Keratinocyte (primary cell): ENCODE measurements at regions not wholly inside any gene's neighbourhood (a gene's known extent, or its start where the extent isn't known, plus 50 kb on each side); places are given as distances from the start of the nearest gene placed in this dataset.

Experiments used
- EZH2 ChIP-seq: IDR thresholded peaks from one replicate; pipeline ENCODE4 v1.6.1; 2012; ENCODE audit warnings: inconsistent platforms, mild to moderate bottlenecking, low read length, moderate library complexity
- TF ChIP-seq, protein P1 (sequence below), 3 experiments: IDR thresholded peaks in 1 of 3; conservative IDR thresholded peaks in 1 of 3; optimal IDR thresholded peaks in 1 of 3; 2 replicates in 2 of 3; 3 replicates in 1 of 3; pipeline versions ENCODE3 to v1.5.1; 2011; ENCODE audit warnings: low read length in 3 of 3, mild to moderate bottlenecking in 3 of 3, moderate library complexity in 2 of 3, control low read depth in 1 of 3, inconsistent platforms in 1 of 3; ENCODE audit not compliant: insufficient read depth in 2 of 3; ENCODE audit errors: extremely low read depth in 1 of 3

DNA sequence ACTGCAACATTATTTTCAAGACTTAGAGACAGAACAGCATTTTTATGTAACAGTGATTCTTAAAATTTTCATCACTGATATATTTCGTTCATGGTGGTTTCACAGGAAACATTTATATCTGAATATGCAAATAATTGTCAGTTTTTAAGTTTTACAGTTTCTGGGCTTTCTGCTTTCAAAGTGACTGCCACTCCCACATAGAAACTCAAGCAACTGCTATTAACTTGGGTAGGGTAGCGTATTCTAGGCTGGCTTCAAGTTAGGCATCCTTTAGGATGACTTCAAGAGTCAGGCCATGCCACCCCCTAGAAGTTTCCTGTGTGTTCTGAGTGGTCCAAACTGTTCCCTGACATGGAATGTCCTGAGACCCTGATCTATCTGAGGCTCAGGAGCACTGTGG lies 123.6 kb upstream of the TSPAN8 start:
- TF ChIP-seq, protein P1, sequence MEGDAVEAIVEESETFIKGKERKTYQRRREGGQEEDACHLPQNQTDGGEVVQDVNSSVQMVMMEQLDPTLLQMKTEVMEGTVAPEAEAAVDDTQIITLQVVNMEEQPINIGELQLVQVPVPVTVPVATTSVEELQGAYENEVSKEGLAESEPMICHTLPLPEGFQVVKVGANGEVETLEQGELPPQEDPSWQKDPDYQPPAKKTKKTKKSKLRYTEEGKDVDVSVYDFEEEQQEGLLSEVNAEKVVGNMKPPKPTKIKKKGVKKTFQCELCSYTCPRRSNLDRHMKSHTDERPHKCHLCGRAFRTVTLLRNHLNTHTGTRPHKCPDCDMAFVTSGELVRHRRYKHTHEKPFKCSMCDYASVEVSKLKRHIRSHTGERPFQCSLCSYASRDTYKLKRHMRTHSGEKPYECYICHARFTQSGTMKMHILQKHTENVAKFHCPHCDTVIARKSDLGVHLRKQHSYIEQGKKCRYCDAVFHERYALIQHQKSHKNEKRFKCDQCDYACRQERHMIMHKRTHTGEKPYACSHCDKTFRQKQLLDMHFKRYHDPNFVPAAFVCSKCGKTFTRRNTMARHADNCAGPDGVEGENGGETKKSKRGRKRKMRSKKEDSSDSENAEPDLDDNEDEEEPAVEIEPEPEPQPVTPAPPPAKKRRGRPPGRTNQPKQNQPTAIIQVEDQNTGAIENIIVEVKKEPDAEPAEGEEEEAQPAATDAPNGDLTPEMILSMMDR (optimal IDR thresholded peaks at IDR 0.05 in 1 of 3, IDR thresholded peaks at IDR 0.05 in 1 of 3, conservative IDR thresholded peaks at IDR 0.05 in 1 of 3; ENCODE audit: extremely low read depth in 1 of 3, insufficient read depth in 2 of 3, low read length in 3 of 3): no peak
- TF ChIP-seq EZH2: no peak
